H1 (cell line): ENCODE measurements at regions not wholly inside any gene's neighbourhood (a gene's known extent, or its start where the extent isn't known, plus 50 kb on each side); places are given as distances from the start of the nearest gene placed in this dataset.

Experiments
- CTCF ChIA-PET: fragments of 300-600 bp; sonication (Branson Sonifier 250); formaldehyde crosslinking; loops from one replicate; lab custom pipeline; 2021; ENCODE audit not compliant: partially characterized antibody; lab: Charles Lee
- POLR2A ChIA-PET: fragments of 300-600 bp; sonication (Branson Sonifier 250); formaldehyde crosslinking; loops from one replicate; lab custom pipeline; 2021; ENCODE audit warnings: inconsistent platforms; ENCODE audit not compliant: partially characterized antibody; lab: Charles Lee
- DNase-seq, 2 experiments: peaks; one replicate each; pipeline versions ENCODE4 v3.0.0 to v3.0.0-alpha.2; 2010 to 2022; ENCODE audit warnings: low spot score in 2 of 2, low read depth in 1 of 2, mixed read lengths in 1 of 2
- FAIRE-seq: peaks from 2 replicates; lab custom pipeline; 2011; peaks lifted over from hg19 to GRCh38; lab: Jason Lieb, UNC
- H2AFZ ChIP-seq: 2 replicates; pipeline ENCODE4 v1.8.1; 2012; ENCODE audit warnings: low read length, inconsistent platforms
- H2AK5ac ChIP-seq: 2 replicates; pipeline ENCODE4 v1.6.1; 2013; ENCODE audit warnings: low read depth, low read length
- H2BK120ac ChIP-seq: replicated peaks from 2 replicates; pipeline ENCODE3; 2013; ENCODE audit warnings: low read depth, low read length, inconsistent platforms
- H2BK12ac ChIP-seq: 2 replicates; pipeline ENCODE4 v1.6.1; 2013; ENCODE audit warnings: low read depth, low read length
- H2BK15ac ChIP-seq: 2 replicates; pipeline ENCODE4 v1.6.1; 2013; ENCODE audit warnings: low read length
- H2BK20ac ChIP-seq: 2 replicates; pipeline ENCODE4 v1.6.1; 2013; ENCODE audit warnings: low read length
- H2BK5ac ChIP-seq: 2 replicates; pipeline ENCODE4 v1.6.1; 2013; ENCODE audit warnings: low read depth, low read length
- H3K14ac ChIP-seq: 2 replicates; pipeline ENCODE4 v1.6.1; 2013; ENCODE audit warnings: inconsistent platforms; ENCODE audit not compliant: insufficient read length
- H3K18ac ChIP-seq: 2 replicates; pipeline ENCODE4 v1.6.1; 2013; ENCODE audit warnings: low read length; ENCODE audit errors: extremely low read depth
- H3K23ac ChIP-seq: 2 replicates; pipeline ENCODE4 v1.6.1; 2013; ENCODE audit warnings: inconsistent platforms; ENCODE audit not compliant: insufficient read length
- H3K23me2 ChIP-seq: 2 replicates; pipeline ENCODE4 v1.6.1; 2013; ENCODE audit warnings: low read depth, low read length
- H3K27ac ChIP-seq: 2 replicates; pipeline ENCODE4 v1.6.1; 2011; ENCODE audit warnings: low read depth, low read length, inconsistent platforms
- H3K27me3 ChIP-seq, 4 experiments: replicated peaks in 1 of 4; 1 replicate in 1 of 4; 2 replicates in 3 of 4; pipeline versions ENCODE4 v1.6.1 to v1.8.1; 2011 to 2013; ENCODE audit warnings: low read length in 3 of 4, mild to moderate bottlenecking in 3 of 4, inconsistent platforms in 2 of 4, mixed read lengths in 2 of 4, moderate library complexity in 1 of 4; ENCODE audit not compliant: control insufficient read depth in 3 of 4, insufficient read depth in 3 of 4; ENCODE audit errors: extremely low read depth in 1 of 4
- H3K36me3 ChIP-seq, 4 experiments: 2 replicates each; pipeline versions ENCODE4 v1.6.1 to v1.8.1; 2011 to 2013; ENCODE audit warnings: mild to moderate bottlenecking in 4 of 4, low read length in 3 of 4, moderate library complexity in 2 of 4, control low read depth in 1 of 4, inconsistent platforms in 1 of 4; ENCODE audit not compliant: insufficient read depth in 4 of 4, control insufficient read depth in 2 of 4
- H3K4ac ChIP-seq: replicated peaks from 2 replicates; pipeline ENCODE3; 2013; ENCODE audit warnings: low read length, low read depth, mixed read lengths, inconsistent platforms; ENCODE audit not compliant: insufficient read length
- H3K4me1 ChIP-seq, 4 experiments: replicated peaks in 1 of 4; 1 replicate in 1 of 4; 2 replicates in 3 of 4; pipeline versions ENCODE4 v1.6.1 to v1.8.1; 2011 to 2013; ENCODE audit warnings: low read length in 3 of 4, inconsistent platforms in 2 of 4, mixed read lengths in 1 of 4; ENCODE audit not compliant: insufficient read depth in 4 of 4, control insufficient read depth in 3 of 4
- H3K4me2 ChIP-seq, 2 experiments: 2 replicates each; pipeline versions ENCODE4 v1.6.1 to v1.8.1; 2011 to 2013; ENCODE audit warnings: low read depth in 2 of 2, low read length in 2 of 2, control low read depth in 1 of 2, inconsistent platforms in 1 of 2, mild to moderate bottlenecking in 1 of 2; ENCODE audit not compliant: insufficient read depth in 1 of 2
- H3K4me3 ChIP-seq, 4 experiments: fragments of 200-600, 300-600 bp in 1 of 4; sonication (generic), shearing (Covaris generic), sonication (Bioruptor Twin) in 1 of 4; 2 replicates each; pipeline versions ENCODE4 v1.5.1 to v1.8.1; 2011 to 2016; ENCODE audit warnings: low read length in 4 of 4, low read depth in 3 of 4, control low read depth in 2 of 4, inconsistent platforms in 2 of 4, mild to moderate bottlenecking in 2 of 4, mixed read lengths in 1 of 4, moderate library complexity in 1 of 4; ENCODE audit not compliant: insufficient read depth in 2 of 4; ENCODE audit errors: extremely low read depth in 1 of 4
- H3K56ac ChIP-seq: replicated peaks from 2 replicates; pipeline ENCODE3; 2013; ENCODE audit warnings: low read depth, mild to moderate bottlenecking, mixed read lengths, low read length, inconsistent platforms; ENCODE audit not compliant: insufficient read length
- H3K79me1 ChIP-seq: 2 replicates; pipeline ENCODE4 v1.6.1; 2013; ENCODE audit warnings: low read depth, low read length, control low read depth
- H3K79me2 ChIP-seq, 2 experiments: 2 replicates each; pipeline versions ENCODE4 v1.6.1 to v1.8.1; 2012 to 2013; ENCODE audit warnings: low read length in 2 of 2, mild to moderate bottlenecking in 2 of 2, inconsistent platforms in 1 of 2; ENCODE audit not compliant: insufficient read depth in 2 of 2, control insufficient read depth in 1 of 2
- H3K9ac ChIP-seq, 4 experiments: replicated peaks in 1 of 4; 1 replicate in 1 of 4; 2 replicates in 3 of 4; pipeline versions ENCODE4 v1.6.1 to v1.8.1; 2011 to 2013; ENCODE audit warnings: low read depth in 3 of 4, low read length in 3 of 4, control low read depth in 2 of 4, mild to moderate bottlenecking in 2 of 4, moderate library complexity in 2 of 4, inconsistent platforms in 1 of 4; ENCODE audit errors: extremely low read depth in 1 of 4
- H3K9me3 ChIP-seq, 2 experiments: 2 replicates each; pipeline versions ENCODE4 v1.6.1 to v1.8.1; 2012 to 2013; ENCODE audit warnings: mild to moderate bottlenecking in 2 of 2, moderate library complexity in 2 of 2, control low read depth in 1 of 2, inconsistent platforms in 1 of 2, low read depth in 1 of 2, low read length in 1 of 2, mixed read lengths in 1 of 2; ENCODE audit not compliant: insufficient read depth in 2 of 2
- H4K20me1 ChIP-seq, 2 experiments: replicated peaks in 1 of 2; 2 replicates each; pipeline versions ENCODE3 to v1.8.1; 2011 to 2013; ENCODE audit warnings: inconsistent platforms in 2 of 2, low read length in 2 of 2, mild to moderate bottlenecking in 1 of 2; ENCODE audit not compliant: insufficient read depth in 2 of 2, control insufficient read depth in 1 of 2
- H4K5ac ChIP-seq: 2 replicates; pipeline ENCODE4 v1.6.1; 2013; ENCODE audit warnings: low read length, low read depth, mixed read lengths, inconsistent platforms; ENCODE audit not compliant: insufficient read length
- H4K8ac ChIP-seq: 2 replicates; pipeline ENCODE4 v1.8.0; 2013; ENCODE audit warnings: mild to moderate bottlenecking, moderate library complexity, low read length, inconsistent platforms; ENCODE audit not compliant: insufficient read depth; ENCODE audit errors: extremely low read depth
- H4K91ac ChIP-seq: replicated peaks from 2 replicates; pipeline ENCODE3; 2013; ENCODE audit warnings: low read length, mixed read lengths, inconsistent platforms; ENCODE audit not compliant: insufficient read length
- CREB1 ChIP-seq: IDR thresholded peaks from 2 replicates; pipeline ENCODE4 v1.6.1; 2012; ENCODE audit warnings: inconsistent platforms
- RNF2 ChIP-seq: fragments of 200-900, 300-1000 bp; sonication (generic); IDR thresholded peaks from 2 replicates; pipeline ENCODE4 v1.7.1; 2016; ENCODE audit warnings: borderline replicate concordance, low read depth, mild to moderate bottlenecking, antibody characterized with exemption, low read length; ENCODE audit not compliant: poor library complexity, severe bottlenecking; ENCODE audit errors: missing control alignments
- SIN3A ChIP-seq, 2 experiments: IDR thresholded peaks in 1 of 2; conservative IDR thresholded peaks in 1 of 2; 2 replicates each; pipeline ENCODE4 v1.6.1; 2011 to 2012; ENCODE audit warnings: low read length in 2 of 2, improper control_type of control experiment in 1 of 2, low read depth in 1 of 2, mild to moderate bottlenecking in 1 of 2
- WGBS, 2 experiments: shearing (Covaris generic) in 1 of 2; methylation state at CpG; one replicate each; pipeline versions ENCODE4 v1.1.6 to v1.1.7; 2013 to 2015; ENCODE audit warnings: low lambda C conversion rate in 2 of 2, mixed read lengths in 2 of 2, inconsistent platforms in 1 of 2, low coverage in 1 of 2, missing lambda C conversion rate in 1 of 2; ENCODE audit not compliant: insufficient replicate concordance in 2 of 2, insufficient coverage in 1 of 2, insufficient read length in 1 of 2; ENCODE audit errors: extremely low coverage in 1 of 2, missing lambda C conversion rate in 1 of 2; 5-methylcytosine and 5-hydroxymethylcytosine counted together

- H3K79me1 ChIP-seq: no peaks in the 10 kb centered on the region
- H2AK5ac ChIP-seq: no peak overlapping the region
- no peak overlapping the region for H2BK120ac ChIP-seq
- H2BK15ac ChIP-seq: no peak overlapping the region
- FAIRE-seq (no peak), DNase-seq (no peak)
- H2BK12ac ChIP-seq: no peak overlapping the region
- no peak overlapping the region for H2AFZ ChIP-seq
- no peaks in the 10 kb centered on the region for H3K4me1 ChIP-seq
- H3K9ac ChIP-seq: no peak overlapping the region
- H3K14ac ChIP-seq: no peak overlapping the region
- H3K27me3 ChIP-seq: no peaks in the 10 kb centered on the region
- H3K9me3 ChIP-seq: no peaks in the 10 kb centered on the region
- no peak overlapping the region for H4K91ac ChIP-seq
- CTCF ChIA-PET: interaction anchor here (0.6 to 3.2 kb wide), 7 partner anchors 9 to 1095 kb away, joined by 3 to 17 read pairs (median 3); no protein-coding TSS in a partner anchor
- POLR2A ChIA-PET: no interaction called here
- no peaks in the 10 kb centered on the region for H3K79me2 ChIP-seq
- H3K27ac ChIP-seq: no peak overlapping the region
- H3K4ac ChIP-seq: no peak overlapping the region
- H3K56ac ChIP-seq: no peak overlapping the region
- no peak overlapping the region for H2BK20ac ChIP-seq
- no peak overlapping the region for H3K23ac ChIP-seq
- H4K5ac ChIP-seq: no peak overlapping the region
- H3K18ac ChIP-seq: no peak overlapping the region
- H3K36me3 ChIP-seq: no peaks in the 10 kb centered on the region
- no peak overlapping the region for H4K8ac ChIP-seq
- 88% methylated on average over 8 of the region's 8 CpGs; no CpG with 5 or more reads in 1 of the 2 experiments for WGBS, 2 experiments
- TF ChIP-seq RNF2 (no peak), SIN3A (conservative IDR thresholded peaks at IDR 0.05 in 1 of 2, IDR thresholded peaks at IDR 0.05 in 1 of 2; ENCODE audit: low read depth in 1 of 2, low read length in 2 of 2) (no peak), CREB1 (no peak)
- TF ChIP-seq, all 59 proteins: peak for 0
- Histone ChIP-seq H2BK5ac (no peak overlapping the region), H3K23me2 (no peaks in the 10 kb centered on the region), H4K20me1 (no peaks in the 10 kb centered on the region), H3K4me3 (no peak overlapping the region), H3K4me2 (no peak overlapping the region)
Observed at GRCh38 chr16:55039931-55040330, 109.3 kb downstream of the IRX5 start.
